ENCODE measurements at regions not wholly inside any gene's neighbourhood (a gene's known extent, or its start where the extent isn't known, plus 50 kb on each side); places are given as distances from the start of the nearest gene placed in this dataset.

GRCh38 chr12:127767656-127768055, 499.3 kb upstream of the TMEM132C start:
- TF ChIP-seq ZBTB7A (IDR thresholded peaks at IDR 0.05; ENCODE audit: low read depth) (no peak), EGR1 (IDR thresholded peaks at IDR 0.05) (no peak), TCF12 (IDR thresholded peaks at IDR 0.05; ENCODE audit: low read depth) (no peak), FOXM1 (IDR thresholded peaks at IDR 0.05; ENCODE audit: borderline replicate concordance, low read depth) (no peak), TAF1 (IDR thresholded peaks at IDR 0.05; ENCODE audit: low read depth) (no peak), TEAD4 (IDR thresholded peaks at IDR 0.05) (no peak), NFIC (IDR thresholded peaks at IDR 0.05) (no peak), EP300 (IDR thresholded peaks at IDR 0.05; ENCODE audit: borderline replicate concordance) (no peak)

- TF ChIP-seq USF1 (IDR thresholded peaks at IDR 0.05) (no peak), CEBPB (IDR thresholded peaks at IDR 0.05) (no peak), EGR1 (IDR thresholded peaks at IDR 0.05) (no peak), REST (IDR thresholded peaks at IDR 0.05; ENCODE audit: low read depth) (no peak), CREB1 (IDR thresholded peaks at IDR 0.05; ENCODE audit: low read depth) (no peak), EP300 (IDR thresholded peaks at IDR 0.05; ENCODE audit: borderline replicate concordance) (no peak), ZBTB7A (IDR thresholded peaks at IDR 0.05; ENCODE audit: low read depth) (no peak), TCF12 (IDR thresholded peaks at IDR 0.05; ENCODE audit: low read depth) (no peak), FOXM1 (IDR thresholded peaks at IDR 0.05; ENCODE audit: borderline replicate concordance, low read depth) (no peak), NFIC (IDR thresholded peaks at IDR 0.05) (no peak), RAD21 (IDR thresholded peaks at IDR 0.05; ENCODE audit: low read depth) (no peak), MAX (IDR thresholded peaks at IDR 0.05) (no peak), YY1 (IDR thresholded peaks at IDR 0.05; ENCODE audit: low read depth) (no peak), TAF1 (IDR thresholded peaks at IDR 0.05; ENCODE audit: low read depth) (no peak), TEAD4 (IDR thresholded peaks at IDR 0.05) (no peak)
Observed at GRCh38 chr12:127770118-127770517, 496.9 kb upstream of the TMEM132C start.

- TF ChIP-seq EP300 (IDR thresholded peaks at IDR 0.05; ENCODE audit: borderline replicate concordance): no peak
- no peak for TF ChIP-seq USF1 (IDR thresholded peaks at IDR 0.05)
- TF ChIP-seq CEBPB (IDR thresholded peaks at IDR 0.05): no peak
- TF ChIP-seq ZBTB7A (IDR thresholded peaks at IDR 0.05; ENCODE audit: low read depth): no peak
- TF ChIP-seq TEAD4 (IDR thresholded peaks at IDR 0.05): no peak
- no peak for TF ChIP-seq YY1 (IDR thresholded peaks at IDR 0.05; ENCODE audit: low read depth)
- TF ChIP-seq MAX (IDR thresholded peaks at IDR 0.05): no peak
- no peak for TF ChIP-seq RAD21 (IDR thresholded peaks at IDR 0.05; ENCODE audit: low read depth)
- TF ChIP-seq CREB1 (IDR thresholded peaks at IDR 0.05; ENCODE audit: low read depth): no peak
- TF ChIP-seq FOXM1 (IDR thresholded peaks at IDR 0.05; ENCODE audit: borderline replicate concordance, low read depth): no peak
- no peak for TF ChIP-seq EGR1 (IDR thresholded peaks at IDR 0.05)
- TF ChIP-seq TAF1 (IDR thresholded peaks at IDR 0.05; ENCODE audit: low read depth): no peak
- no peak for TF ChIP-seq NFIC (IDR thresholded peaks at IDR 0.05)
Observed at GRCh38 chr12:127771546-127771945, 495.4 kb upstream of the TMEM132C start.

GRCh38 chr12:127773520-127773919, 493.4 kb upstream of the TMEM132C start:
- no peak for TF ChIP-seq FOXM1 (IDR thresholded peaks at IDR 0.05; ENCODE audit: borderline replicate concordance, low read depth)
- TF ChIP-seq CREB1 (IDR thresholded peaks at IDR 0.05; ENCODE audit: low read depth): no peak
- no peak for TF ChIP-seq MAX (IDR thresholded peaks at IDR 0.05)
- no peak for TF ChIP-seq EGR1 (IDR thresholded peaks at IDR 0.05)
- no peak for TF ChIP-seq TAF1 (IDR thresholded peaks at IDR 0.05; ENCODE audit: low read depth)
- TF ChIP-seq REST (IDR thresholded peaks at IDR 0.05; ENCODE audit: low read depth): no peak
- no peak for TF ChIP-seq RAD21 (IDR thresholded peaks at IDR 0.05; ENCODE audit: low read depth)
- no peak for TF ChIP-seq USF1 (IDR thresholded peaks at IDR 0.05)
- no peak for TF ChIP-seq ZBTB7A (IDR thresholded peaks at IDR 0.05; ENCODE audit: low read depth)
- TF ChIP-seq YY1 (IDR thresholded peaks at IDR 0.05; ENCODE audit: low read depth): no peak
- no peak for TF ChIP-seq EP300 (IDR thresholded peaks at IDR 0.05; ENCODE audit: borderline replicate concordance)
- no peak for TF ChIP-seq TEAD4 (IDR thresholded peaks at IDR 0.05)

GRCh38 chr12:127774828-127775227, 492.1 kb upstream of the TMEM132C start:
- no peak for TF ChIP-seq TAF1 (IDR thresholded peaks at IDR 0.05; ENCODE audit: low read depth)
